GM11168 (cell line): ENCODE measurements at regions not wholly inside any gene's neighbourhood (a gene's known extent, or its start where the extent isn't known, plus 50 kb on each side); places are given as distances from the start of the nearest gene placed in this dataset.
"Not testable (repeated sequence)": the region's sequence is repeated elsewhere in the genome, so short reads cannot be mapped to it uniquely, and the experiment has no call there.

Source experiments
- in situ Hi-C: fragments of 300-500 bp; cut with MboI; formaldehyde crosslinking; loops from one replicate; pipeline ENCODE4 v1.12.0; 2022; ENCODE audit warnings: low sequenced_read_pairs; ENCODE audit not compliant: unreplicated experiment

DNA sequence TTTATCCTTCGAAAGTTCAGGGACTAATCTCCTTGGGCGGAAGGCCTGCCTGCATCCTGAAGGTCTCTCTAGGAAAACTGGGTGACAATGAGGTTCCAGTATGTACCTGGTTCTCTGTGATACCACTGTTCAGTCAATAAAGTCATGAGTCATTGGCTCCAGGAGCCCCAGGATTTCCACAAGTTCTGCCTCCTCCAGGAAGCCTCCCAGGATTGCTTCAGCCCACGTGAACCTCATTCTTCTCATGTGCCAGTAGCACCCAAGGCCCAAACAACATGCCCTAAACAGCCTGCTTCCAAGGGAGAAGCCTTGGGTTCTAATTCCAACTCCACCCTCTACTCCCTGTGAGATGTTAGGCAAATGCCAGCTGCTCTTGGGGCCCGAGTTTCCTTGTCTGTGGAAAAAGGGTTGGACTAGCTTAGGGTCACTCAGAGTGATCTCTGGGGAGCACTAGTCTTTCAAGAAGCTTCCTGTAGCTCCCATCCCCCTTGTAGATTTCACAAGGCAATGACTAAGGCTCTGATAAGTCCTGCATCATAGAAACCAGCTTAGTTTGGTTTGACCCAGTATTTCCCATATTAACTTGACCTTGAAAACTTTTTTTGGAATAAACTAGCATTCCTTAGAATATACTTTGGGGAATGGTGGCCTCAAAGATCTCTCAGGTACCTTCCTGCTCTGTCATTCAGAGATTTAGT, 118.3 kb upstream of the ATP2B2 start:
- in situ Hi-C loops, result loop anchor here (10.0 kb wide), 1 partner anchor 109 kb away; no protein-coding TSS in a partner anchor

DNA sequence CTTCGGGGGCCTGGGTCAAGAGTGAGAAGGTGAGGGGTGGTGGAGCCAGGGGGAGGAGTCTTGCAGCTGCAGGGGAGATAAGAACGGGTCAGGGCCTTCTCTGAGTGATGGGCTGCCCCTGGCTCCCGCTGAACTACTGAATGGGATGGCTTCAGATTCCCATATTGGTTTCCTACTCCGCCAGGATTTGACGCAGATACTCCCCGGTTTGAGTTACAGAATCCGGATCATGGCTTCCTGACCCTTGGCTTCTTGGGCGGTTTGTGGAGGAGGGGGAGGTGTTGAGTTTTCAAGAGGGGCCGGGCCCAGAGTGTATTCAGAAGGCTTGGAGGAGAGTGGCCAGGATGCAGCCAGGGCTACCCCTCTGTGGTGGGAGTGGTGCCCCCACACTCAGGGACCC, 119.9 kb upstream of the ATP2B2 start:
- in situ Hi-C loops, result loop anchor here (10.0 kb wide), 1 partner anchor 111 kb away; no protein-coding TSS in a partner anchor

DNA sequence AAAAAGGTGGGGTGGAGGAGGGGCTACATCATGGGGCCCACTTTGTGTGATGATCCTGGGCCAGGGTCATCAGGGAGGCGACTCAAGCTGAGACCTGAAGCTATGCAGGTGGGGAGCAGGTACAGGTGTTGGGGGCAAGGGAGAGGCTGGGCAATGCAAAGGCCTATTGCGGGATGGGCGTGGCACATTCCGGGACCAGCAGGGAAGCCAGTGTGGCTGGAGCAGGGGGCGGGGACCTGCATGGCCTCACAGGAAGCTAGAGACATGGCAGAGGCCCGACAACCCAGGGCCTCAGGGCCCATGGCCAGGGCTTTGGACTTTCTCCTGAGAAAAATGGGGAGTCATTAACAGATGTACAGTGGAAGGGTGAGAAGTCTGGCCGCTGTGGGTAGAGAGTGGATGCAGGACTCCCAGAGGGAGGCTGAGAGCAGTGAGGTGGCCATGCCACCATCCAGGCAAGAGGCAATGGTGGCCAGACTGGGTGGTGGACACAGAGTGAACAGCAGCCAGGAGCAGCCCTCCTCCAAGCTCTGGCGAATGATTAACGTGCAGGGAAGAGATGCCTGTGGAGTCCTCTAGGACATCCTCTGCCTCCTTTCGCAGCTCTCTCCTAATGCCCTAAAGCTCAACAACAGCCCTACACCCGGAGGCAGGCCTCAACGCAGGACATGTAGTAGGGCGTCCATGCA, 122.6 kb upstream of the ATP2B2 start:
- in situ Hi-C loops, result loop anchor here (10.0 kb wide), 1 partner anchor 113 kb away; no protein-coding TSS in a partner anchor

DNA sequence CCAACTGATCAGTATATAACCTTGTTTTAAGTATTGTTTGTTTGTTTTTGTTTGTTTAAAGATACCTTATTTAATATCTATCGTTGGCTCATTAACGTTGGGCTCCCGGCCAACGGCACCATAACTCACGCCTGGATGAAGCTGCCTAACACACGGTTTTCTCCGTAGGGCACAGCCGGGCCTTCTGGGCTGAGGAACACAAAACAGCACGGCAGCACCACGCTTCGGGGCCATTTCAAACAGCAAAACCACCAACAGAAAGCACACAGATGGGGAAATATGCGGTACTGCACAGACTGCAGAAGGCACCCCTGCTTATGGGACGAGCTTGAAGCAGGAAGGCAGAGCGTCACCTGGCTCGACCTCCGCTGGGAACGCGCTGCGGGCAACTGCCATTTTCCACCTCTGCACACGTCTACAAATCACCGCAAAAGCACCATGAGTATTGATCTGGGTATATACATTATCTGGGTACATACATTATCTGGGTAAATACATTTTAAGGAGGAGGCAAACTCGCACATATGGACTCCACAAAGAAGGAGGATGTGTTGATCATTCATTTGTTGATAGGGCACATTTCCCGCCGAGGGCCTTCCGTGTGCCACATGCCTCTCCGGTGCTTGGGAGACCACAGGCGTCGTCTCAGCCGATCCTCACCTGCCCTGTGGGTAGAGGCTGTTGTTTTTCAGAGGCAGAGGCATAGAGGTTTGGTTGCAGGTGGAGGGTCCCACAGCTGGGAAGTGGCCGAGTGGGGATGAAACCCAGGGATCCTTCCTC, 123.7 kb upstream of the ATP2B2 start:
- in situ Hi-C loops, result loop anchor here (10.0 kb wide), 1 partner anchor 114 kb away; no protein-coding TSS in a partner anchor

DNA sequence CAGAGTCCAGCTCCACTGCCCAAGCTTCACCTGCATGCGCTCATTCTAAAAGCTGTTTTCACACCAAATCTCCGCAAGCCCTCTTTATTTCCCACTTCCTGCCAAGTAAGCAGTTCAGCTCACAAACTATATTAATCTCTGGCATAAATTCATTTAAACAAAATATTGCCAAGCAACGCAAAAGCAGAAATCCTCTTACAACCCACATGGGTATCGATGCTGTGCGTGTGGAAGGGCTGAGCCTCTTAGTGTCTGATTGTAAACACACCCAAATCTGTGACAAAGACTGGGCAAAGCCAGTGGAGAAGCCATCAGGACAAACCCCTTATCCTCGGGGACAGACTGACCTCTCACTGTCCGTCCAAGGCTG, 124.3 kb upstream of the ATP2B2 start:
- in situ Hi-C loops, result loop anchor here (10.0 kb wide), 1 partner anchor 115 kb away; no protein-coding TSS in a partner anchor

DNA sequence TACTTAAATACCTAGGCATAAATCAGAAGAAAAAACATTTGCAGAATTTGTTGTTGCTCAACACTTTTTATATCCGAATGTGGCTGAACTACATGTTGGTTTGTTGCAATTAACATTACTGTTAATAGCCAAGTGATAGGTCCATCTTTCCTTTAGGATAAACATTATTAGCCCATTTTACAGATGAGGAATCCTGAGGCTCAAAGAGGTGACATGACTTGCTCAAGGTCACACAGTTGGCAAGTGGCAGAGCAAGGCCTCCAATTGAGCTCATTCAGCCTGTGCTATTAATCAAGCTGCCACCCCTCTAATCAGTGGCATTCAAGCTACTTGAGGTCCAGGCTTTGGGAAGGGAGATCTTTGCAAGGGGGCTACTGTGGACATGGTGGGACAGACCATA, 125.8 kb upstream of the ATP2B2 start:
- in situ Hi-C loops, result no loop called here

DNA sequence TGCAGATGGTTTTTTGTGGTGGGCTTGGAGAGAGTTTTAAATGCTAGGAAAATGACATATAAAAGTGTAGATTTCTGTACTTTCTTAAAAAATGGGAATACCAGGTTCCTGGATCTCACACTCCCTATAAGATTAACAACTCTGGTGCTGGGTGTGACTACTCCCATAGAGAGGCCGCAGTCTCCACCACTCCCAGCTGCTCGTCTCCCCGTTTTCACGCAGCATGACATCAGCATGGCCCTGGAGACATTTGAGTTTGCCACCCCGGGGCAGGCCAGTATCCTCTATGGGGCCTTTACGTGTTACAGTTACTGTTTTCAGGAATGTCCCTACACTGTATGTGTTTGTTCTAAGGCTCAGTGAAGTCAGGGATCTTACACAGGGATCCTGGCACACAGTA, 126.7 kb upstream of the ATP2B2 start:
- in situ Hi-C loops, result no loop called here

DNA sequence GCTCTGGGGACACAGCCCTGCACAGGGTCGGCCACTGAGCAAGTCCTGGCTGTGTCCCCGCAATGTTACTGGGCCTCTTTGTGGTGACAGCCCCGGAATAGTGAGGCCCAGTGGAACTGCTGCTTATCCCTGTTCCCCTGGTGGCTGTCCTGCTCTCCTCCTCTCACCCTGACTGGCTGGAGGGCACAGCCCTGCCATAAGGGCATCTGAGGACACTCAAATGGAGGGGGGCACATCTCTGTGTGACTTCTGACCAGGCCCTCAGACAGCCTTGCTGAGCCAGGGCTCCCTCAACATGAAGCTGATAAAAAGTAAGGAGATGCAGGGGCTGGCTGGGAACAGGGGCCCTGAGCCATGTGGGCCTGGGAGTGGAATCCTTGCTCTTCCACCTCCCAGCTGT, 127.4 kb upstream of the ATP2B2 start:
- in situ Hi-C loops, result no loop called here

DNA sequence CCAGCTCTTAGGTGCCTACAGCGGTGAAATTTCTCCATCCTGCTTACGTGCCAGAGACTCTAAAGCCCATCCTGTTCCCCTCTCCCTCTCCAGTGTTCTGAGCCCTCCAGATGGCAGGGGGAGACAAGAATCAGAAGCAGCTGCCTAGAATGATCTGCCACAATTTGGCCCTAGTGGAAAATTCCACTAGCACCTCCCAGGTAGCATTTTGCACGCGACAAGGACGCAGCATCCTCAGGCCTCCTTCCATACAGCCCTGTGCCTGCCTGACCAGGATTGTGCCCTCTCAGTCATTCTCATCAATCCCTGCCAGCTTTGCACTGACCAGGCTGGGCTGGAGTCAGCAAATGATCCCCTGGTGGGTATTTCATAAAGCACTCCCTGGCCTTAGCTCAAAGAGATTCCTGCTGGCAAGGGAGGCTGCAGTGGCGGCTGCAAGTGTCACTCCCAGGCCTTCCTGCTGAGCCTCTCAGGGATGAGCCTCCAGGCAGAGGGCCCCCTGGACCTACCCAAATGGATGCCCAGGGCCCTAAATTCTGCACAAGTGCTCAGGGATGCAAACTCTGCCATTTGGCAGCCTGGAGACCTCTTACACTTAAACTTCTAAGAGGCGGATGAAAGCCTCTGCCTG, 130.2 kb upstream of the ATP2B2 start:
- in situ Hi-C loops, result no loop called here

DNA sequence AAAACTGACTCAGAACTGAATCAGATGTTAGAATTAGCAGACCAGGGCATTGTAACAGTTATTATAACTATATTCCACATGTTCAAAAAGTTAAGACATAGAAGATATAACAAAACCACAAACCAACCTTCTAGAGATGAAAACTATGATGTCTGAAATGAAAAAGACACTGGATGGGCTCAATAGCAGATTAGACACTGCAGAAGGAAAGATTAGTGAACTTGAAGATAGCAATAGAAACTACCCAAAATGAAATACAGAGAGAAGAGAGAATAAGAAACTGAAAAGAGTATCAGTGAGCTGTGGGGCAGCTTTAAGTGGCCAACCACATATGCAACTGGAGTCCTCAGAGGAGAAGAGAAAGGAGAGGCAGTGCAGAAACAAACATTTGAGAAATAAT, 132.0 kb upstream of the ATP2B2 start:
- in situ Hi-C loops, result no loop called here

DNA sequence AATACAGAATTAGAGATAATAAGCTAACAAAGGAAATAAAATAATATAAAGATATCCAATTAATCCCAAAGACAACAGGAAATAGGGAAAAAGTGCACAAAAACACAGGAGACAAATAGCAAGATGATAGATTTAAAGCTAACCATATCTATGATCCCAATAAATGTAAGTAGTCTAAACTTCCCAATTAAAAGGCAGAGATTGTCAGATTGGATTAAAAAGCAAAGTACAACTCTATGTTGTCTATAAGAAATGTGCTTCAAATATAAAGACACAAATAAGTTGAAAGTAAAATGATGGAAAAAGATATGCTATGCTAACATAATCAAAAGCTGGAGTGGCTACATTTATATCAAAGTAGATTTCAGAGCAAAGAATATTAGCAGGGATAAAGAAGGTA, 133.1 kb upstream of the ATP2B2 start:
- in situ Hi-C loops, result no loop called here

DNA sequence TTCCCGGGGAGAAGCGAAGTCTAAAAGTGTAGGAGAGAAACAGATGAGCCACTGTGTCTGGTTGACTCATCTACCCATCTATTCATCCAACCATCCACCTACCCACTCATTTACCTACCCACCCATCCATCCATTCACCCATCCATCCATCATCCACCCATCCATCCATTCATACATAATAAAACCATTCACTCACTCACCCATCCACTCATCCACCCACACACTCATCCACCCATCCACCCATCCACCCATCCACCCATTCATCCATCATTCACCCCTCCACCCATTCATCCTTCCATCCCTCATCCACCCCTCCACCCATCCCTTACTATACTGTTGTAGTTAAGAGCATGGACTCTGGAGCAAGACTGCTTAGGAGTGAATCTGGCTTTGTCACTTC, 136.4 kb upstream of the ATP2B2 start:
- in situ Hi-C loops, result no loop called here

DNA sequence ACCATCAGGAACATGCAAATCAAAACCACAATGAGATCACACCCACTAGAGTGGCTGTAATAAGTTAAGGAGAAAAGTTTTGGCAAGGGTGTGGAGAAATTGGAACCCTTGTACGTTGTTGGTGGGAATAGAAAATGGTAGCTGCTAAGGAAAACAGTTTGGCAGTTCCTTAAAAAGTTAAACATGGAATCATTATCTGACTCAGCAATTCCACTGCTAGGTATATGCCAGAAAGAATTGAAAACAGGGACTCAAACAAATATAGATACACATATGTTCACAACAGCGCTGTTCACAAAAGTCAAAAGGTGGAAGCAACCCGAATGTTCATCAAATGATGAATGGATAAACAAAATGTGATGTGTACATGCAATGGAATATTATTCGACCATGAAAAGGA, 138.8 kb upstream of the ATP2B2 start:
- in situ Hi-C loops, result no loop called here

DNA sequence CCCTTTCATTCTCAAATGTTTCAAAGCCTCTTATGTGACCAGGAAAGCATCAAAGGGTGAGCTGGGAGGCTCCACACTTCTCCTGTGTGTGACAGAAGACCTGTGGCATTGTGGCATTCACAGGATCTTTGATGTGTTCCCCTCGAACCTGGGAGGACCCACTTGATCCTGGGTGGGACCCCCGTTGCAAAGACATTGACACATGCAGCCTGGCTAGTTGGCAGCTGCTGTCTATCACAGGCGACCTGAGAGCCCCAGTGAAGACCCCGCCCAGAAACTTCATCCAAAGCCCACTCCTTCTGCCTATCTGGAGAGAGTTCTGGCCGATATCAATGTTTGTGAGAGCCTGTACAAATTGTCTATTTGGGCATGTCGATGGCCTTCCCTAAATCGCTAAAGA, 140.4 kb upstream of the ATP2B2 start:
- in situ Hi-C loops, result no loop called here

DNA sequence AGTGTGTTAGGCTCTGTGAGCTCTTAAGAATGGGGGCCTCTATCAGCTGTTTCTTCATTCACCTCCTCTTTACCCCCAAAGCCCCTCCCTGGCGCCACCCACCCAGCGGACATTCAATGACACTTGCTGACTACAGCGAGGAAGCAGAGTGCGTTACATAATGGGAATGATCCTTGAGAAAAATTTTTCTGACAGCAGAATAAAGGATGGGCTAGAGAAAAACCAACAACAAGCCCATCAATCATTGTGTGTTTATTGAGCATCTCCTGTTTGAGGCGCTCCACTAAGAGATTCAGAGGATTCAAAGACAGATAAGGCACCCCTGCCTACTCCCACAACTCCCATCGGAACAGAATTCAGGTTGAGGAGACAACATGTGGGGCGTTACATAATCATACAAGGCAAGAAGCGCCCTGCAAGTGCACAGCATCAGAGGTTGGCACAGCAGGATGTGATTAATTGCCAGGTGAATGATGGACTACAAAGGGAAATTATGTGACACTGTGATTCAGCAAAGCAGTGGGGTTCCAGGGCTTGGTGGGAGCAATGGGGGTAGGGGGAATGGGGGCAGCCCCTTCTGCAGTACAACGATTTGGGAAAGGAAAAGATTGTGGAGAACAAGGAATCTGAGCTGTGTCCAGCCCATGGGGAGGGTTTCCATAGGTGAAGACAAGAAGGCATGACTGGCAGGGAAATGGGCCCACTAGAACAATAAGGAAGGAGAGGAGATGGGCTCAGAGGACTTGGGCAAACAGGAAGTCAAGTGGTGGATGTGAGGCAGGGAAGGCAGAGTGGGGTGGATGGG, 141.3 kb upstream of the ATP2B2 start:
- in situ Hi-C loops, result no loop called here

DNA sequence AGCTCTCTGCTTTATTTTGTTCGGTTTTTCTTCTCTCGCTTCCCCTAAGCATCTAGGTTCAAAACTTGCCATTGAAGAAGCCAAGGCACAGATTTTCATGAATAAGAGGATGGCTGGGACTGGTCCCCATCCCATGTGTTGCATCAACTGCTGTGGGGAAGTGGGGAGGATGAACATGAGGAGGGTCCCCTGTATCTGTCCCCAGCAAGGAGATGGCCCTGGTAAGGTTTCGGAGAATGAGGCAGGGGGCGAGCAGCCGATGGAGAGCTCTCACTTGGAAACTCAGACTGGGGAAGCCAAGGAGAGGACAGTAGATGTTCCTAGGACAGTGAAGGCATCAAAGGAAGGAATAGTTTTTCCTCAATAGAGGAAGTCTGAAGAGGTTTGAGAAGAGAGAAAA, 142.0 kb upstream of the ATP2B2 start:
- in situ Hi-C loops, result no loop called here

DNA sequence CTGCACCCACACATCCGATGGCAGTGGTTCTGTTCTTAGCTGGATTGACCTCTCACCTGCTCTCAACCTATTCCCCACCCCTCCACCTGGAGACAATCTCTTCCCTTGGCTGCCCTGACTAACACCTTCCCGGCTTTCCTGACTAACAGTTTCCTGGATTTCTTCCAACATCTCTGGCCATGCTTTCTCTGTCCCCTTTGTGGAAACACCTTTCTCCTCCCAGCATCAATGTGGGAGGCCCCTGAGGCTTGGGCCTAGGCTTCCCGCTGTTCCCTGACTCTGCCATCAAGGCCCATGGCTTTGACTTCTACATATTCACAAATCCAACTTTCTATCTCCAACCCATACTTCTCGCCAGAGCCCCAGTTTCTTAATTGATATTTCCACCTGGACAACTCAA, 142.8 kb upstream of the ATP2B2 start:
- in situ Hi-C loops, result no loop called here

DNA sequence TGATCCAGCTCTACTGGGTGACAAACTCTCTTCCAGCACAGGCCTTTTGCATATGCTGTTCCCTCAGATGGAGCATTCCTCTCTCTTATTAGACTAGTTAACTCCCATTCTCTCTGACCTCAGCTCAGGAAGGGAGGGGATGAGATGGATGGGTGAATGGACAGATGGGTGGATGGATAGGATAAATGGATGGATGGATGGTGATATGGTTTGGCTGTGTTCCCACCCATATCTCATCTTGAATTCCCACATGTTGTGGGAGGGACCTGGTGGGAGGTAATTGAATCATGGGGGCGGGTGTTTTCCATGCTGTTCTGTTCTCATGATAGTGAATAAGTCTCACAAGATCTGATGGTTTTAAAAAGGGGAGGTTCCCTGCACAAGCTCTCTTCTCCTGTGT, 144.1 kb upstream of the ATP2B2 start:
- in situ Hi-C loops, result not testable (repeated sequence)

DNA sequence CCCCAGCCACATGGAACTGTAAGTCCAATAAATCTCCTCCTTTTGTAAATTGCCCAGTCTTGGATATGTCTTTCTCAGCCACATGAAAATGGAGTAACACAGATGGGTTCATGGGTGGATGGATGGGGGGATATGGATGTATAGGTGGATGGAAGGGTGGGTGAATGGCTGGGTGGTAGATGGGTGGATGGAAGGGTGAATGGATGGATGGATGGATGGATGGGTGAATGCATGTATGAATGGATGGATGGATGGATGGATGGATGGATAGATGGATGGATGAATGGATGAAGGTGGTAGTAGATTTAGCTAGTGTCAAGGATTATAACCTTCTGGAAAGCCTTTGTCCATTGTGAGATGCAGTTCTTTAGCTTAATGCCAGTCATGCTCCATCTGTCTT, 146.1 kb upstream of the ATP2B2 start:
- in situ Hi-C loops, result no loop called here

DNA sequence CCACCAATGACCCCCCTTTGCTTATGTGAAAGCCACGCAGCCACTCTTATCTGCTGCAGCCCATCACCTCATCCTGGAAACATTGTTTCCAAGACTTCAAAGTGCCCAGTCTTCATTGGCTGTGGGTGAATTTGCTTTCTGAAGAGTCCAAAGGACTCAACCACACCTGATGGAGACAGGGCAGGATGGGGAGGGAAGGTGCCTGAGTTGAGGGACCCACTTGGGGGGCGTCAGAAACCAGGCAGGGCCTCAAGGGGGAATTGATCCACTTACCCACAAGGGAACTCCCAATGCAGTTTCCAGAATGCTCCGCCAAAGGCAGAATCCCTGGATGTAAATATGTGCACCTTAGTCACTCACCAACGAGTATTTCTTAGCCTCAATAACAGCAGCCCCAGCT, 147.9 kb upstream of the ATP2B2 start:
- in situ Hi-C loops, result no loop called here
